Superior temporal gyrus (tissue), 1 donor: ENCODE measurements at regions not wholly inside any gene's neighbourhood (a gene's known extent, or its start where the extent isn't known, plus 50 kb on each side); places are given as distances from the start of the nearest gene placed in this dataset.
"Not testable (repeated sequence)": the region's sequence is repeated elsewhere in the genome, so short reads cannot be mapped to it uniquely, and the experiment has no call there.

Experiments
- DNase-seq: peaks from one replicate; pipeline ENCODE4 v3.0.0-alpha.2; 2016; ENCODE audit errors: extremely low spot score

GRCh38 chr7:91771394-91771793, 109.1 kb downstream of the MTERF1 start:
- DNase-seq, result peak; percentile 4

GRCh38 chr7:91771921-91772815, 108.3 kb downstream of the MTERF1 start:
- DNase-seq, result peak; percentile 5

GRCh38 chr7:91776171-91776570, 104.3 kb downstream of the MTERF1 start:
- no peak for DNase-seq

- DNase-seq, result no peak
Measured at GRCh38 chr7:91777522-91777921, 103.0 kb downstream of the MTERF1 start.

- no peak for DNase-seq
Measured at GRCh38 chr7:91778416-91778815, 102.1 kb downstream of the MTERF1 start.

- no peak for DNase-seq
Measured at GRCh38 chr7:91780521-91780920, 100.0 kb downstream of the MTERF1 start.

- DNase-seq, result peak; percentile 72
Measured at GRCh38 chr7:91784469-91784868, 96.0 kb downstream of the MTERF1 start.

- peak; percentile 63 for DNase-seq
Measured at GRCh38 chr7:91787931-91788330, 92.6 kb downstream of the MTERF1 start.

GRCh38 chr7:91789086-91789485, 91.4 kb downstream of the MTERF1 start:
- DNase-seq, result no peak

- no peak for DNase-seq
Measured at GRCh38 chr7:91789558-91789957, 90.9 kb downstream of the MTERF1 start.

GRCh38 chr7:91790646-91791045, 89.9 kb downstream of the MTERF1 start:
- DNase-seq, result not testable (repeated sequence)

- no peak for DNase-seq
Measured at GRCh38 chr7:91796122-91796521, 84.4 kb downstream of the MTERF1 start.

GRCh38 chr7:91798425-91798824, 82.1 kb downstream of the MTERF1 start:
- no peak for DNase-seq

- DNase-seq, result no peak
Measured at GRCh38 chr7:91800389-91800788, 80.1 kb downstream of the MTERF1 start.

- no peak for DNase-seq
Measured at GRCh38 chr7:91801331-91801983, 79.0 kb downstream of the MTERF1 start.

GRCh38 chr7:91811236-91811635, 69.3 kb downstream of the MTERF1 start:
- DNase-seq, result no peak

- no peak for DNase-seq
Measured at GRCh38 chr7:91811641-91812040, 68.9 kb downstream of the MTERF1 start.

GRCh38 chr7:91812388-91812787, 68.1 kb downstream of the MTERF1 start:
- DNase-seq, result no peak

- DNase-seq, result no peak
Measured at GRCh38 chr7:91814189-91814588, 66.3 kb downstream of the MTERF1 start.
